GM12878 (cell line): ENCODE measurements at regions not wholly inside any gene's neighbourhood (a gene's known extent, or its start where the extent isn't known, plus 50 kb on each side); places are given as distances from the start of the nearest gene placed in this dataset.

Experiments used
- ATAC-seq: fragments of 200-7000 bp; cut with Tn5 transposase; 3 replicates; pipeline ENCODE4 v1.9.1; 2020; ENCODE audit warnings: mild to moderate bottlenecking, moderate library complexity
- BruUV-seq: library from RNA; stranded (reverse); fragments of 400-500 nt; replicated peaks from 2 replicates; lab custom pipeline; 2021; lab: Mats Ljungman, UMichigan
- CTCF ChIA-PET: fragments of 300-600 bp; sonication (Branson Sonifier 250); formaldehyde crosslinking; extraction: SDS; loops from one replicate; lab custom pipeline; 2021; ENCODE audit warnings: inconsistent platforms; lab: Yijun Ruan, JAX
- POLR2A ChIA-PET: fragments of 350-600 bp; formaldehyde crosslinking; extraction: SDS; loops from one replicate; lab custom pipeline; 2021; ENCODE audit warnings: inconsistent platforms; lab: Charles Lee
- RAD21 ChIA-PET: fragments of 300-600 bp; sonication (Branson Sonifier 250); formaldehyde crosslinking; loops from one replicate; lab custom pipeline; 2023; ENCODE audit warnings: antibody characterized with exemption; ENCODE audit not compliant: unreplicated experiment; lab: Charles Lee
- SMC1A ChIA-PET: fragments of 300-600 bp; sonication (Branson Sonifier 250); formaldehyde crosslinking; loops from one replicate; lab custom pipeline; 2023; ENCODE audit not compliant: unreplicated experiment, uncharacterized antibody; lab: Charles Lee
- DNase-seq: peaks from one replicate; pipeline ENCODE4 v3.0.0-alpha.2; 2011; ENCODE audit warnings: low read depth, low spot score
- FAIRE-seq: peaks from 3 replicates; lab custom pipeline; 2011; peaks lifted over from hg19 to GRCh38; lab: Jason Lieb, UNC
- H2AFZ ChIP-seq: 2 replicates; pipeline ENCODE4 v1.6.0; 2011; ENCODE audit warnings: low read depth, low read length, control low read depth; ENCODE audit not compliant: control insufficient read depth
- H3K27ac ChIP-seq: 2 replicates; pipeline ENCODE4 v1.5.1; 2011; ENCODE audit warnings: control low read depth; ENCODE audit not compliant: control insufficient read depth, insufficient read depth
- H3K27me3 ChIP-seq, 2 experiments: replicated peaks in 1 of 2; 2 replicates each; pipeline versions ENCODE4 v1.6.0 to v1.6.1; 2011; ENCODE audit warnings: low read length in 1 of 2; ENCODE audit not compliant: control insufficient read depth in 2 of 2, insufficient read depth in 2 of 2
- H3K36me3 ChIP-seq, 2 experiments: 2 replicates each; pipeline ENCODE4 v1.5.1; 2011; ENCODE audit warnings: low read length in 1 of 2; ENCODE audit not compliant: control insufficient read depth in 2 of 2, insufficient read depth in 2 of 2
- H3K4me1 ChIP-seq: 2 replicates; pipeline ENCODE4 v1.6.1; 2011; ENCODE audit warnings: mild to moderate bottlenecking, low read length, moderate library complexity, mixed read lengths; ENCODE audit not compliant: control insufficient read depth, insufficient read depth
- H3K4me2 ChIP-seq: 2 replicates; pipeline ENCODE4 v1.6.0; 2011; ENCODE audit warnings: control low read depth; ENCODE audit not compliant: control insufficient read depth, insufficient read depth
- H3K4me3 ChIP-seq: fragments of 200-600 bp; sonication (generic); 2 replicates; pipeline ENCODE4 v1.5.1; 2016
- H3K79me2 ChIP-seq: 2 replicates; pipeline ENCODE4 v1.6.0; 2011; ENCODE audit warnings: low read length; ENCODE audit not compliant: control insufficient read depth, insufficient read depth
- H3K9ac ChIP-seq: 2 replicates; pipeline ENCODE4 v1.8.0; 2011; ENCODE audit warnings: low read length, control low read depth, mixed read lengths; ENCODE audit not compliant: control insufficient read depth, insufficient read depth
- H3K9me3 ChIP-seq: replicated peaks from 3 replicates; pipeline ENCODE4 v1.5.1; 2011; ENCODE audit warnings: mild to moderate bottlenecking, low read length; ENCODE audit not compliant: control insufficient read depth, insufficient read depth
- H4K20me1 ChIP-seq: 2 replicates; pipeline ENCODE4 v1.6.0; 2011; ENCODE audit not compliant: control insufficient read depth, insufficient read depth
- GABPA ChIP-seq: IDR thresholded peaks from 2 replicates; pipeline ENCODE4 v1.6.1; 2014; ENCODE audit warnings: antibody characterized with exemption, low read depth, mild to moderate bottlenecking, inconsistent platforms
- HDGF ChIP-seq: fragments of 450-650 bp; IDR thresholded peaks from 2 replicates; pipeline ENCODE4 v1.6.1; 2016; ENCODE audit warnings: antibody characterized with exemption
- IKZF2 ChIP-seq, 2 experiments: fragments of 450-650 bp; IDR thresholded peaks; 2 replicates each; pipeline ENCODE4 v1.6.1; 2017; ENCODE audit warnings: mild to moderate bottlenecking in 2 of 2, moderate library complexity in 2 of 2
- NBN ChIP-seq: fragments of 450-650 bp; IDR thresholded peaks from 2 replicates; pipeline ENCODE4 v1.6.1; 2016
- STAT3 ChIP-seq: IDR thresholded peaks from 2 replicates; pipeline ENCODE4 v1.6.1; 2011; ENCODE audit warnings: low read depth, low read length, improper control_type of control experiment
- TCF7 ChIP-seq: IDR thresholded peaks from 2 replicates; pipeline ENCODE4 v1.6.1; 2014; ENCODE audit warnings: antibody characterized with exemption, borderline replicate concordance
- ZNF384 ChIP-seq: IDR thresholded peaks from 2 replicates; pipeline ENCODE4 v1.6.1; 2012; ENCODE audit warnings: low read depth, mild to moderate bottlenecking, low read length, improper control_type of control experiment, borderline replicate concordance
- WGBS: methylation state at CpG from one replicate; pipeline ENCODE4 v1.1.6; 2016; ENCODE audit warnings: low lambda C conversion rate; ENCODE audit not compliant: insufficient replicate concordance, insufficient coverage; ENCODE audit errors: missing lambda C conversion rate; 5-methylcytosine and 5-hydroxymethylcytosine counted together
- in situ Hi-C: fragments of 300-500 bp; cut with MboI; formaldehyde crosslinking; loops from 9 replicates; pipeline ENCODE4 v1.14.3; 2018; ENCODE audit warnings: mixed read lengths
- intact Hi-C: fragments of 100-400 bp; cut with micrococcal nuclease; formaldehyde crosslinking; loops from one replicate; pipeline ENCODE4 v1.14.2; 2022; ENCODE audit not compliant: unreplicated experiment
- TF ChIP-seq, protein P1 (sequence below): fragments of 450-650 bp; IDR thresholded peaks from 2 replicates; pipeline ENCODE4 v1.6.1; 2017; ENCODE audit warnings: borderline replicate concordance
- TF ChIP-seq, protein P2 (sequence below): fragments of 150-350 bp; IDR thresholded peaks from 2 replicates; pipeline ENCODE4 v1.6.1; 2016; ENCODE audit warnings: low read depth, low read length

GRCh38 chr1:143672983-143673382, 298.8 kb downstream of the FAM72C start (continued):
- no peak for TF ChIP-seq GABPA

- FAIRE-seq (no peak), DNase-seq (no peak), ATAC-seq (no peak)
- ChIA-PET CTCF (no interaction called here), POLR2A (no interaction called here), SMC1A (no interaction called here), RAD21 (no interaction called here)
- 55% methylated on average over 20 of the region's 24 CpGs for WGBS
- H3K9me3 ChIP-seq = no peaks in the 10 kb centered on the region
- no peaks in the 10 kb centered on the region for H3K4me1 ChIP-seq
- H3K27me3 ChIP-seq = no peaks in the 10 kb centered on the region
- no peaks in the 10 kb centered on the region for H3K79me2 ChIP-seq
- no peak overlapping the region for H3K9ac ChIP-seq
- no peak for TF ChIP-seq ZNF384
- TF ChIP-seq NBN = no peak
- TF ChIP-seq TCF7 = no peak
- TF ChIP-seq IKZF2 (IDR thresholded peaks at IDR 0.05) = no peak
- no peak for TF ChIP-seq HDGF
- TF ChIP-seq, protein P1, sequence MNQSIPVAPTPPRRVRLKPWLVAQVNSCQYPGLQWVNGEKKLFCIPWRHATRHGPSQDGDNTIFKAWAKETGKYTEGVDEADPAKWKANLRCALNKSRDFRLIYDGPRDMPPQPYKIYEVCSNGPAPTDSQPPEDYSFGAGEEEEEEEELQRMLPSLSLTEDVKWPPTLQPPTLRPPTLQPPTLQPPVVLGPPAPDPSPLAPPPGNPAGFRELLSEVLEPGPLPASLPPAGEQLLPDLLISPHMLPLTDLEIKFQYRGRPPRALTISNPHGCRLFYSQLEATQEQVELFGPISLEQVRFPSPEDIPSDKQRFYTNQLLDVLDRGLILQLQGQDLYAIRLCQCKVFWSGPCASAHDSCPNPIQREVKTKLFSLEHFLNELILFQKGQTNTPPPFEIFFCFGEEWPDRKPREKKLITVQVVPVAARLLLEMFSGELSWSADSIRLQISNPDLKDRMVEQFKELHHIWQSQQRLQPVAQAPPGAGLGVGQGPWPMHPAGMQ = no peak
- TF ChIP-seq, protein P2, sequence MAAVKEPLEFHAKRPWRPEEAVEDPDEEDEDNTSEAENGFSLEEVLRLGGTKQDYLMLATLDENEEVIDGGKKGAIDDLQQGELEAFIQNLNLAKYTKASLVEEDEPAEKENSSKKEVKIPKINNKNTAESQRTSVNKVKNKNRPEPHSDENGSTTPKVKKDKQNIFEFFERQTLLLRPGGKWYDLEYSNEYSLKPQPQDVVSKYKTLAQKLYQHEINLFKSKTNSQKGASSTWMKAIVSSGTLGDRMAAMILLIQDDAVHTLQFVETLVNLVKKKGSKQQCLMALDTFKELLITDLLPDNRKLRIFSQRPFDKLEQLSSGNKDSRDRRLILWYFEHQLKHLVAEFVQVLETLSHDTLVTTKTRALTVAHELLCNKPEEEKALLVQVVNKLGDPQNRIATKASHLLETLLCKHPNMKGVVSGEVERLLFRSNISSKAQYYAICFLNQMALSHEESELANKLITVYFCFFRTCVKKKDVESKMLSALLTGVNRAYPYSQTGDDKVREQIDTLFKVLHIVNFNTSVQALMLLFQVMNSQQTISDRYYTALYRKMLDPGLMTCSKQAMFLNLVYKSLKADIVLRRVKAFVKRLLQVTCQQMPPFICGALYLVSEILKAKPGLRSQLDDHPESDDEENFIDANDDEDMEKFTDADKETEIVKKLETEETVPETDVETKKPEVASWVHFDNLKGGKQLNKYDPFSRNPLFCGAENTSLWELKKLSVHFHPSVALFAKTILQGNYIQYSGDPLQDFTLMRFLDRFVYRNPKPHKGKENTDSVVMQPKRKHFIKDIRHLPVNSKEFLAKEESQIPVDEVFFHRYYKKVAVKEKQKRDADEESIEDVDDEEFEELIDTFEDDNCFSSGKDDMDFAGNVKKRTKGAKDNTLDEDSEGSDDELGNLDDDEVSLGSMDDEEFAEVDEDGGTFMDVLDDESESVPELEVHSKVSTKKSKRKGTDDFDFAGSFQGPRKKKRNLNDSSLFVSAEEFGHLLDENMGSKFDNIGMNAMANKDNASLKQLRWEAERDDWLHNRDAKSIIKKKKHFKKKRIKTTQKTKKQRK = no peak
- TF ChIP-seq STAT3 = no peak
- H3K4me3 ChIP-seq = no peak overlapping the region
- H4K20me1 ChIP-seq = no peaks in the 10 kb centered on the region
- no TSS peak for BruUV-seq
- intact Hi-C loops = no loop called here
- H3K36me3 ChIP-seq = no peaks in the 10 kb centered on the region
- H2AFZ ChIP-seq = no peak overlapping the region
- in situ Hi-C loops = no loop called here
- no peak overlapping the region for H3K27ac ChIP-seq
- H3K4me2 ChIP-seq = no peak overlapping the region
Observed at GRCh38 chr1:143667730-143668129, 304.1 kb downstream of the FAM72C start.
